Trophoblast cell (in vitro differentiated cells and primary cell): ENCODE measurements at regions not wholly inside any gene's neighbourhood (a gene's known extent, or its start where the extent isn't known, plus 50 kb on each side); places are given as distances from the start of the nearest gene placed in this dataset.

Experiments
- DNase-seq, 2 donors: peaks; one replicate each; pipeline ENCODE4 v3.0.0-alpha.2; 2016
- H2AFZ ChIP-seq: 2 replicates; pipeline ENCODE4 v1.6.1; 2013; ENCODE audit warnings: low read length, moderate library complexity, mild to moderate bottlenecking; ENCODE audit not compliant: insufficient read depth, poor library complexity
- H2AK5ac ChIP-seq: 2 replicates; pipeline ENCODE4 v1.6.1; 2013; ENCODE audit warnings: mild to moderate bottlenecking, low read length
- H2BK120ac ChIP-seq: 2 replicates; pipeline ENCODE4 v1.6.1; 2013; ENCODE audit warnings: low read length, mild to moderate bottlenecking, moderate library complexity; ENCODE audit not compliant: insufficient read depth, poor library complexity
- H2BK12ac ChIP-seq: 2 replicates; pipeline ENCODE4 v1.6.1; 2013; ENCODE audit warnings: mild to moderate bottlenecking, low read length, moderate library complexity
- H2BK5ac ChIP-seq: 2 replicates; pipeline ENCODE4 v1.6.1; 2013; ENCODE audit warnings: low read length, low read depth, moderate library complexity, mild to moderate bottlenecking; ENCODE audit not compliant: poor library complexity
- H3K14ac ChIP-seq: 2 replicates; pipeline ENCODE4 v1.6.1; 2013; ENCODE audit warnings: mild to moderate bottlenecking, low read length
- H3K18ac ChIP-seq: 2 replicates; pipeline ENCODE4 v1.6.1; 2013; ENCODE audit warnings: mild to moderate bottlenecking, low read length
- H3K23ac ChIP-seq: 2 replicates; pipeline ENCODE4 v1.6.1; 2013; ENCODE audit warnings: low read length
- H3K27ac ChIP-seq: 2 replicates; pipeline ENCODE4 v1.5.1; 2013; ENCODE audit warnings: low read depth, mild to moderate bottlenecking, inconsistent platforms, low read length, moderate library complexity
- H3K27me3 ChIP-seq: 2 replicates; pipeline ENCODE4 v1.6.1; 2013; ENCODE audit warnings: inconsistent platforms, mild to moderate bottlenecking, low read length, moderate library complexity; ENCODE audit not compliant: insufficient read depth
- H3K36me3 ChIP-seq, 2 experiments: 1 replicate in 1 of 2; 2 replicates in 1 of 2; pipeline ENCODE4 v1.6.1; 2013; ENCODE audit warnings: low read length in 2 of 2, mild to moderate bottlenecking in 2 of 2, moderate library complexity in 1 of 2; ENCODE audit not compliant: insufficient read depth in 2 of 2, control insufficient read depth in 1 of 2
- H3K4ac ChIP-seq: 2 replicates; pipeline ENCODE4 v1.6.1; 2013; ENCODE audit warnings: low read depth, mild to moderate bottlenecking, low read length, moderate library complexity
- H3K4me1 ChIP-seq, 2 experiments: 1 replicate in 1 of 2; 2 replicates in 1 of 2; pipeline ENCODE4 v1.6.1; 2013; ENCODE audit warnings: low read length in 2 of 2, mild to moderate bottlenecking in 2 of 2, moderate library complexity in 1 of 2; ENCODE audit not compliant: insufficient read depth in 2 of 2, control insufficient read depth in 1 of 2
- H3K4me2 ChIP-seq: 2 replicates; pipeline ENCODE4 v1.6.1; 2013; ENCODE audit warnings: inconsistent platforms, mild to moderate bottlenecking, low read length, moderate library complexity
- H3K4me3 ChIP-seq: 2 replicates; pipeline ENCODE4 v1.5.1; 2013; ENCODE audit warnings: mild to moderate bottlenecking, low read depth, low read length, inconsistent platforms
- H3K79me1 ChIP-seq: one replicate; pipeline ENCODE4 v1.6.1; 2013; ENCODE audit warnings: low read length
- H3K79me2 ChIP-seq: 2 replicates; pipeline ENCODE4 v1.6.1; 2013; ENCODE audit warnings: low read length, mild to moderate bottlenecking; ENCODE audit not compliant: control insufficient read depth, insufficient read depth, poor library complexity
- H3K9ac ChIP-seq: 2 replicates; pipeline ENCODE4 v1.6.1; 2013; ENCODE audit warnings: mild to moderate bottlenecking, low read length
- H3K9me3 ChIP-seq: 2 replicates; pipeline ENCODE4 v1.6.1; 2013; ENCODE audit warnings: low read depth, mild to moderate bottlenecking, control low read depth, inconsistent platforms, low read length; ENCODE audit not compliant: insufficient read depth
- H4K12ac ChIP-seq: 2 replicates; pipeline ENCODE4 v1.6.1; 2013; ENCODE audit warnings: low read depth, mild to moderate bottlenecking, low read length, moderate library complexity
- H4K8ac ChIP-seq: 2 replicates; pipeline ENCODE4 v1.6.1; 2013; ENCODE audit warnings: low read depth, mild to moderate bottlenecking, low read length, moderate library complexity
- H4K91ac ChIP-seq: one replicate; pipeline ENCODE4 v1.6.1; 2013; ENCODE audit warnings: low read depth, mild to moderate bottlenecking, low read length, moderate library complexity
- WGBS: extraction: QIAGEN DNeasy Blood & Tissue Kit; methylation state at CpG from one replicate; pipeline ENCODE4 v1.1.7; 2013; ENCODE audit warnings: missing lambda C conversion rate; ENCODE audit not compliant: insufficient read length, insufficient coverage; ENCODE audit errors: extremely low coverage; 5-methylcytosine and 5-hydroxymethylcytosine counted together

DNA sequence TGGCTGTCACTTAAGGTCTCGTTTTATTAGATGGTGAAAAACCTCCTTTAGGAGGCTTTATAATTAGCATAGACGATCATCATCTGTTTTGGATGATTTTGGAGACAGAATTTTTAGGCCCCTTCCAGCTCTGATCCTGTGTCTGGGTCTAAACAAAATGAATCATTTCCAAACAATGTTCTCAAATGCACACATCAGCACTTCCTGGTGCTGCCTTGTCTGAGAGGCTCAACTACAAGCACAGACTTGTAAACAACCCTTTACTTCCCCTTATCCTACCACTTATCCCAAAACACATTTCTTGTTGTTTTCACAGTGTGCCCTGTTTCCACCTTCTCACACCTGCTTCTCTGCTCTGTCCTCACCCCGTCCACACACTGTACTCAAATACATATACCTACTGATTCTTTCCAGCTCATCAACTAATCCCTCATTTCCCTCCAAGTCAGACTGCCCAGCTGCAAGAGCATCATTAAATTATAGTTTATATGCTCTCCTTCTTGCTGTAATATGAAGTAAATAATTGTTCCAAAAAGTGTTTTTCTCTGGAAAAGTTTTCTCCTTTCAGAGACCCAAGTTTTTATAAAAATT, 71.2 kb upstream of the COL3A1 start:
- peak overlapping the region; percentile 24 for H4K8ac ChIP-seq
- H2AK5ac ChIP-seq: no peak overlapping the region
- H2AFZ ChIP-seq: no peak overlapping the region
- H3K4me2 ChIP-seq: peak overlapping the region; percentile 51
- peak overlapping the region; percentile 56 for H3K27ac ChIP-seq
- no peaks in the 10 kb centered on the region for H3K36me3 ChIP-seq
- H3K4me1 ChIP-seq: peaks cover 2 to 3% of the 10 kb centered on the region in 2 experiments
- no peak overlapping the region for H4K12ac ChIP-seq
- no peak for DNase-seq
- H2BK12ac ChIP-seq: no peak overlapping the region
- no CpG with 5 or more reads among the region's 3 CpGs for WGBS
- H3K9ac ChIP-seq: no peak overlapping the region
- peaks cover 2% of the 10 kb centered on the region for H3K79me1 ChIP-seq
- H3K23ac ChIP-seq: no peak overlapping the region
- no peaks in the 10 kb centered on the region for H3K9me3 ChIP-seq
- H4K91ac ChIP-seq: no peak overlapping the region
- H3K27me3 ChIP-seq: no peaks in the 10 kb centered on the region
- no peak overlapping the region for H3K18ac ChIP-seq
- no peak overlapping the region for H2BK5ac ChIP-seq
- no peak overlapping the region for H3K4me3 ChIP-seq
- H2BK120ac ChIP-seq: no peak overlapping the region
- H3K4ac ChIP-seq: no peak overlapping the region
- H3K79me2 ChIP-seq: no peaks in the 10 kb centered on the region
- no peak overlapping the region for H3K14ac ChIP-seq

DNA sequence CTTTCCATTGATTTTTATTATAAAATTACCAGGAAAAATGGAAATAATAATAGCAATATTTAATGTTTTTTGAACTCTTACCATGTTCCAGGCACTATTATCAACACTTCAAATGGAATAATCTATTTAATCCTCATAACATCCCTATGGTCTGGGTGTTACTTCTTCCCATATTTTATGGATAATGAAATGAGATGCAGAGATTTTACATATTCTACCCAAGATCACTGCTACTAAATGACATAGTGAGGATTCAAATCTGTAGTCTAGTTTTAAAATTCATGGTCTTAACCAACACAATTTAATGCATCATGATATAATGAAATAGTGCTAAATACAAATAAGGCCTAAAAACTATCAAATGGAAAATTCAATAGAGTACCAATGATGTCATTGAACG, 70.4 kb upstream of the COL3A1 start:
- Histone ChIP-seq H2BK5ac (no peak overlapping the region), H3K4me2 (no peak overlapping the region), H3K9ac (no peak overlapping the region), H2AFZ (no peak overlapping the region), H2BK12ac (no peak overlapping the region), H4K91ac (no peak overlapping the region), H3K9me3 (no peaks in the 10 kb centered on the region), H3K27ac (no peak overlapping the region), H3K36me3 (no peaks in the 10 kb centered on the region), H3K79me2 (no peaks in the 10 kb centered on the region), H3K23ac (no peak overlapping the region), H2BK120ac (no peak overlapping the region), H3K4ac (no peak overlapping the region), H3K79me1 (peaks cover 2% of the 10 kb centered on the region), H4K12ac (no peak overlapping the region), H3K4me3 (no peak overlapping the region), H2AK5ac (no peak overlapping the region), H3K18ac (no peak overlapping the region), H4K8ac (no peak overlapping the region), H3K27me3 (no peaks in the 10 kb centered on the region), H3K14ac (no peak overlapping the region), H3K4me1 (peaks cover 2 to 3% of the 10 kb centered on the region in 2 experiments)
- no CpG with 5 or more reads among the region's 1 CpG for WGBS
- DNase-seq: no peak

DNA sequence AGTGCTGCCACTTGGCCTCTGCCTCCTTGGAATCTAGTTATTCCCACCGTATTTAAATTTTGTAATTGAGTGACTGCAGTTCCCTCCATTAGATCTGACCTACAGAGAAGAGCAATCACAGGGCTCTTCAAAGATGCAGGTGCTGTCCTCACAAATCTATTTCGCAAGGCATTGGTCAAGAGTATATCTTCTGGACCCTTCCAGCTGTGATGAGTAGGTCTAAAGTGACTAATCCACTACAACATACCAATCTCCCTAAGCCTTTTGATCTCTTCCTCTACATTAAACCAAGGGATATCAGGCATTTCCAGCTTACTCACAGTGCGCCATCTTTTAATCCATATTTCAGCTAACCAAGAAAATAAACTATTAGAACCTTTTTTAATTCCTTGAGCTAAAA, 65.1 kb upstream of the COL3A1 start:
- H3K27me3 ChIP-seq: no peaks in the 10 kb centered on the region
- no peak overlapping the region for H3K4me2 ChIP-seq
- no peak overlapping the region for H3K14ac ChIP-seq
- no peaks in the 10 kb centered on the region for H3K9me3 ChIP-seq
- H3K79me2 ChIP-seq: no peaks in the 10 kb centered on the region
- no peak overlapping the region for H4K8ac ChIP-seq
- H3K4ac ChIP-seq: no peak overlapping the region
- no peak overlapping the region for H2BK5ac ChIP-seq
- H2AK5ac ChIP-seq: no peak overlapping the region
- no peak overlapping the region for H3K23ac ChIP-seq
- H3K4me1 ChIP-seq: no peaks in the 10 kb centered on the region
- no peak overlapping the region for H2AFZ ChIP-seq
- no peak overlapping the region for H2BK120ac ChIP-seq
- H3K79me1 ChIP-seq: no peaks in the 10 kb centered on the region
- no peak overlapping the region for H4K91ac ChIP-seq
- H3K36me3 ChIP-seq: no peaks in the 10 kb centered on the region
- H2BK12ac ChIP-seq: no peak overlapping the region
- peak in 1 of 2 donors; percentile 30 for DNase-seq
- no peak overlapping the region for H3K9ac ChIP-seq
- no CpG with 5 or more reads among the region's 3 CpGs for WGBS
- no peak overlapping the region for H4K12ac ChIP-seq
- H3K18ac ChIP-seq: no peak overlapping the region
- H3K4me3 ChIP-seq: no peak overlapping the region
- H3K27ac ChIP-seq: no peak overlapping the region

- H3K14ac ChIP-seq: no peak overlapping the region
- no peak overlapping the region for H4K12ac ChIP-seq
- no peak overlapping the region for H2BK120ac ChIP-seq
- no peak overlapping the region for H3K4ac ChIP-seq
- no peak overlapping the region for H4K8ac ChIP-seq
- no peak overlapping the region for H4K91ac ChIP-seq
- H3K4me2 ChIP-seq: no peak overlapping the region
- H3K18ac ChIP-seq: no peak overlapping the region
- H2AK5ac ChIP-seq: no peak overlapping the region
- no peak overlapping the region for H2BK5ac ChIP-seq
- peak; percentile 27 to 35 for DNase-seq
- no peaks in the 10 kb centered on the region for H3K9me3 ChIP-seq
- H3K4me1 ChIP-seq: no peaks in the 10 kb centered on the region
- H3K79me2 ChIP-seq: no peaks in the 10 kb centered on the region
- no peaks in the 10 kb centered on the region for H3K79me1 ChIP-seq
- no peaks in the 10 kb centered on the region for H3K27me3 ChIP-seq
- H3K36me3 ChIP-seq: no peaks in the 10 kb centered on the region
- H3K27ac ChIP-seq: no peak overlapping the region
- H3K23ac ChIP-seq: no peak overlapping the region
- H3K4me3 ChIP-seq: no peak overlapping the region
- no peak overlapping the region for H3K9ac ChIP-seq
- no peak overlapping the region for H2BK12ac ChIP-seq
- H2AFZ ChIP-seq: no peak overlapping the region
Observed at GRCh38 chr2:188916736-188917135, 57.4 kb upstream of the COL3A1 start.
